Psoas muscle (tissue), 7 donors: ENCODE measurements at regions not wholly inside any gene's neighbourhood (a gene's known extent, or its start where the extent isn't known, plus 50 kb on each side); places are given as distances from the start of the nearest gene placed in this dataset.

Experiments used
- ATAC-seq, 4 donors: fragments of 200-7000 bp; cut with Tn5 transposase; one replicate each; pipeline ENCODE4 v1.9.1; 2020; ENCODE audit warnings: moderate library complexity in 3 of 4, mild to moderate bottlenecking in 2 of 4
- DNase-seq, 2 donors: peaks; one replicate each; pipeline ENCODE4 v3.0.0-alpha.2; 2020
- H3K27ac ChIP-seq: fragments of 200-600 bp; one replicate; pipeline ENCODE4 v1.8.0; 2022
- H3K27me3 ChIP-seq, 3 donors: fragments of 200-600 bp in 1 of 3; one replicate each; pipeline versions ENCODE4 v1.6.1 to v1.8.0; 2013 to 2022; ENCODE audit warnings: low read length in 2 of 3, mild to moderate bottlenecking in 2 of 3, moderate library complexity in 1 of 3; ENCODE audit not compliant: insufficient read depth in 3 of 3
- H3K36me3 ChIP-seq, 2 donors: fragments of 200-600 bp in 1 of 2; one replicate each; pipeline versions ENCODE4 v1.6.1 to v1.8.0; 2013 to 2022; ENCODE audit warnings: low read depth in 1 of 2, mild to moderate bottlenecking in 1 of 2, moderate library complexity in 1 of 2; ENCODE audit not compliant: insufficient read depth in 1 of 2
- H3K4me1 ChIP-seq: fragments of 200-600 bp; one replicate; pipeline ENCODE4 v1.8.0; 2022
- H3K4me3 ChIP-seq: fragments of 200-600 bp; one replicate; pipeline ENCODE4 v1.8.0; 2022; ENCODE audit warnings: mild to moderate bottlenecking
- H3K9me3 ChIP-seq: fragments of 200-600 bp; one replicate; pipeline ENCODE4 v1.8.0; 2022
- WGBS, 3 donors: extraction: QIAGEN DNeasy Blood & Tissue Kit; methylation state at CpG; one replicate each; pipeline versions ENCODE4 v1.1.6 to v1.1.7; 2013; 5-methylcytosine and 5-hydroxymethylcytosine counted together
- intact Hi-C, 2 donors: fragments of 100-400 bp; cut with DNase I; formaldehyde crosslinking; loops; one replicate each; pipeline versions ENCODE4 v1.11.0 to v1.14.2; 2022
- TF ChIP-seq, protein P1 (sequence below): fragments of 200-600 bp; IDR thresholded peaks from one replicate; pipeline ENCODE4 v1.8.0; 2022; ENCODE audit warnings: antibody characterized with exemption
- donor health status: healthy with polysubstance abuse.
- donor health status: DM: no; HTN: no; CAD: no; lungs with moderate emphysema.
- donor health status: Bipolar disorder and iron deficiency.
- donor health status: healthy.
- donor health status: DM: yes; HTN: yes; CAD: no.
- donor health status: DM: no; HTN: no; CAD: no.
- donor health status: DM: yes; HTN: yes; CAD: no.

DNA sequence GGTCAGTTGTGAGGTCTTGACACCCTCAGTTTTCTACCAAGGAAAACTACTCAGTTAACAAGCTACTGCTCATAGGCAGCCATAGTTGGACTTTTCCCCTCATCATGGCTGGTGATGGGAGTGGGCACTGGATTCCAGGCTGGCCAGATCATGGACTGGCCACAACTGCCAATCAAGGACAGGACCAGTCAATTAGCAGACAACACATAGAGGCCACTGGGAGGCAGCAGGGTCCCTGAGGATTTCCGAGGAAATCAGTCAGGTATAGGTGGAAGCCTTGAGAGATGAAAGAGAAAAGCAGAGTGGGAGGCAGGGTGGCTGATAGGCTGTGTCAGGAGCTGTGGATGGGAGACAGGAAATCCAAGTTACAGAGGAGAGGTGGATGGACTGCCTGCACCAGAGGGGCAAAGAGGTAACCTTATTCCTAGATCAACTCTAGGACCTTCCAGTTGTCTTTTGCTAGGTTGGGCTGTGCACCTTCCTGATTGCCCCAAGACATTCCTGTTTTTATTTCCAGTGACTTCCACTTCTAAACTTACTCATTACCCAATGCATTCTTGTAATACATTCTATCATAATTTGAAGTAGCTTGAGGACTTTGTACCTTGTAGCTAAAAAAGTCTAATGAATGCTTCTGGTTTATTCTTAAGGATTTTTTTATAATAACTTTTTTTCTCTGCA is 361.8 kb downstream of the KCNRG start:
- DNase-seq (peak in 1 of 2 donors; percentile 58), ATAC-seq (peak; percentile 21 to 88 (median 85))
- 70 to 90% (median 81%) methylated on average over 1 of the region's 1 CpG for WGBS, 3 donors
- Histone ChIP-seq H3K27ac (peak overlapping the region; percentile 39), H3K36me3 (no peaks in the 10 kb centered on the region), H3K4me1 (peaks cover 23% of the 10 kb centered on the region), H3K9me3 (peaks cover 5% of the 10 kb centered on the region), H3K4me3 (no peak overlapping the region), H3K27me3 (no peaks in the 10 kb centered on the region)
- intact Hi-C loops = loop anchor here (5.0 to 10.0 kb wide), 3 partner anchors 155 to 428 kb away; no protein-coding TSS in a partner anchor
- TF ChIP-seq, protein P1, sequence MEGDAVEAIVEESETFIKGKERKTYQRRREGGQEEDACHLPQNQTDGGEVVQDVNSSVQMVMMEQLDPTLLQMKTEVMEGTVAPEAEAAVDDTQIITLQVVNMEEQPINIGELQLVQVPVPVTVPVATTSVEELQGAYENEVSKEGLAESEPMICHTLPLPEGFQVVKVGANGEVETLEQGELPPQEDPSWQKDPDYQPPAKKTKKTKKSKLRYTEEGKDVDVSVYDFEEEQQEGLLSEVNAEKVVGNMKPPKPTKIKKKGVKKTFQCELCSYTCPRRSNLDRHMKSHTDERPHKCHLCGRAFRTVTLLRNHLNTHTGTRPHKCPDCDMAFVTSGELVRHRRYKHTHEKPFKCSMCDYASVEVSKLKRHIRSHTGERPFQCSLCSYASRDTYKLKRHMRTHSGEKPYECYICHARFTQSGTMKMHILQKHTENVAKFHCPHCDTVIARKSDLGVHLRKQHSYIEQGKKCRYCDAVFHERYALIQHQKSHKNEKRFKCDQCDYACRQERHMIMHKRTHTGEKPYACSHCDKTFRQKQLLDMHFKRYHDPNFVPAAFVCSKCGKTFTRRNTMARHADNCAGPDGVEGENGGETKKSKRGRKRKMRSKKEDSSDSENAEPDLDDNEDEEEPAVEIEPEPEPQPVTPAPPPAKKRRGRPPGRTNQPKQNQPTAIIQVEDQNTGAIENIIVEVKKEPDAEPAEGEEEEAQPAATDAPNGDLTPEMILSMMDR = peak; percentile 32

DNA sequence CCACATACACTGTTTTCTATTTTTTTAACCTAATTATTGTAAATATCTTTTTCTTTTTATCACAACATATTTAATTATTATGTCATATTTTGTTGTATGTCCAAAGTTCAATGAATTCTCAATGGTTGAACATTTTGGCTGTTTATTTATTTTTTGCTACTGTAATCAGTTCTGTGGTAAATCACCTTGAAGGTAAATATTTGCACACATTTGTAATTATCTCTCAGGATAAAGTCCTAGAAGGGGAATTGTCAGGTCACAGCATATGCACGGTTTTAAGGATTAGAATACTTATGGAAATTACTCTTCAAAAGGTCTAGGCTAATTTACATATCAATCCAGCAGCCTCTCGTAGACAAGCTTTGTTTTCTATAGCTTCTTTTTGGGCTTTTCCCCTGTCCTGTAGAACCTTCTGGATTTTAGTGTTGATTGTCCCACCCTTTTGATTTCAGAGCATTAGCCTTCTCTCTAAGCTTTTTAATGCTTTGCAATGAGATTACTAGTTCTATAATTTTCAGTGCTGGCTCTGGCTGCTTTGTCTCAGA is 362.6 kb downstream of the KCNRG start:
- Histone ChIP-seq H3K4me1 (peaks cover 23% of the 10 kb centered on the region), H3K9me3 (peaks cover 5% of the 10 kb centered on the region), H3K36me3 (no peaks in the 10 kb centered on the region), H3K27ac (peak overlapping the region; percentile 96), H3K27me3 (no peaks in the 10 kb centered on the region), H3K4me3 (no peak overlapping the region)
- no peak for DNase-seq
- intact Hi-C loops = loop anchor here (5.0 to 10.0 kb wide), 3 partner anchors 155 to 427 kb away; no protein-coding TSS in a partner anchor
- no peak for ATAC-seq
- WGBS, 3 donors = 89 to 97% (median 92%) methylated on average over 2 of the region's 2 CpGs
- TF ChIP-seq, protein P1 = no peak

DNA sequence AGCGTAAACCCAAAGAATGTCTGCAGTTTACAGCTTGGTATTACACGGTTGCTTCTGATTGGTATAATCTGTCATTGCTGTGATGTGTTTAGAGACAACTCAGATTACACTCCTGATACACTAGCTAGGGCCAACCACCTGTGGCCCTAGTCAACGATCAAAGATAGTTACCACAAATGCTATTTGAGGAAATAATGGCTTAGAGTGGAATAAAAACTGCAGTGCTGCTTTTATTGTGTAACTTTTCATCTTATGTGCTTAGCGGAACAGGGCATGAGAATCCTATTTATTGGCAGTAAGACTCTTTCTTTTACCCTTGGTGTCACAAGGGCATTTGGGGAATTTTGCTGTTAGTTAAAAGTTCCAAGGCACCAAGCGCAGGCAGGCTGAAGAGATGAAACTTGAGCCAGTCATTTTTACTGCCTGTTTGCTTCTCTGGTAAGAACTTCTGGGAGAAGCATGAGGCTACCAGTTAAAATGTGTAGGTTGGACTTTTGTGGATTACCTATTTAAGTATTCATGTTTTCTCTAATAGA is 363.3 kb downstream of the KCNRG start:
- no peaks in the 10 kb centered on the region for H3K27me3 ChIP-seq
- TF ChIP-seq, protein P1 = no peak
- H3K36me3 ChIP-seq = no peaks in the 10 kb centered on the region
- DNase-seq (no peak), ATAC-seq (peak; percentile 38 to 66 (median 58))
- H3K9me3 ChIP-seq = peaks cover 5% of the 10 kb centered on the region
- peaks cover 23% of the 10 kb centered on the region for H3K4me1 ChIP-seq
- peak overlapping the region; percentile 96 for H3K27ac ChIP-seq
- 29 to 30% (median 30%) methylated on average over 5 of the region's 5 CpGs for WGBS, 3 donors
- peak overlapping the region; percentile 0 for H3K4me3 ChIP-seq
- intact Hi-C loops = loop anchor here (5.0 to 10.0 kb wide), 3 partner anchors 154 to 426 kb away; no protein-coding TSS in a partner anchor

DNA sequence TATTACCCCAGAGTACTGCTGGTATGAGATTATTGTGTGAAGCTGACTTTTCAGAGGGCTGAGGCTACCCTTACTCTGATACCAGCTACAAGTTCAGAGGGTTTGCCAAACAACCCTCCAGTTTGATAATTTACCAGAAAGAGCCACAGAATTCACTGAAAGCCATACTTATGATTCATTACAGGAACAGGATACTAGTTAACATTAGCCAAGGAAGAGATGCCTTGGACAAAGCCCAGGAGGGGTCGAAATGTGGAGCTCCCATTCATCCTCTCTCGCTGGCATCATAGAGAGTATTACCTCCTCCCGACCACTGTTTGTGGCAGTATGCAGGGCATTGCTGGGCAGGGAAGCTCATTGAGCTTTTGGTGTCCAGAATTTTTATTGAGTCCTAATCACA is 364.3 kb downstream of the KCNRG start:
- Histone ChIP-seq H3K36me3 (no peaks in the 10 kb centered on the region), H3K27ac (peak overlapping the region; percentile 96), H3K27me3 (no peaks in the 10 kb centered on the region), H3K4me1 (peaks cover 23% of the 10 kb centered on the region), H3K9me3 (peaks cover 5% of the 10 kb centered on the region), H3K4me3 (no peak overlapping the region)
- DNase-seq (no peak), ATAC-seq (peak in 2 of 4 donors; percentile 34 to 56)
- WGBS, 3 donors = 22 to 35% (median 32%) methylated on average over 3 of the region's 3 CpGs
- intact Hi-C loops = loop anchor here (5.0 to 10.0 kb wide), 3 partner anchors 153 to 425 kb away; no protein-coding TSS in a partner anchor
- TF ChIP-seq, protein P1 = no peak
